HepG2 (cell line): ENCODE measurements at regions not wholly inside any gene's neighbourhood (a gene's known extent, or its start where the extent isn't known, plus 50 kb on each side); places are given as distances from the start of the nearest gene placed in this dataset.

Experiments used
- ATAC-seq: fragments of 200-7000 bp; cut with Tn5 transposase; 3 replicates; pipeline ENCODE4 v1.9.1; 2020; ENCODE audit warnings: mild to moderate bottlenecking, moderate library complexity
- BruUV-seq: library from RNA; stranded (reverse); fragments of 400-500 nt; replicated peaks from 2 replicates; lab custom pipeline; 2021; lab: Mats Ljungman, UMichigan
- CTCF ChIA-PET: fragments of 300-600 bp; formaldehyde crosslinking; extraction: SDS; loops from one replicate; lab custom pipeline; 2021; ENCODE audit warnings: low total read pairs, inconsistent platforms, low intra/inter-chr PET ratio; lab: Yijun Ruan, JAX
- POLR2A ChIA-PET: fragments of 350-600 bp; sonication (Branson Sonifier 250); formaldehyde crosslinking; loops from one replicate; lab custom pipeline; 2020; ENCODE audit warnings: antibody characterized with exemption, inconsistent platforms; lab: Yijun Ruan, JAX
- DNase-seq: peaks from one replicate; pipeline ENCODE4 v3.0.0-alpha.2; 2015; ENCODE audit warnings: low spot score
- FAIRE-seq: peaks from 3 replicates; lab custom pipeline; 2011; peaks lifted over from hg19 to GRCh38; lab: Jason Lieb, UNC
- H2AFZ ChIP-seq: one replicate; pipeline ENCODE4 v1.6.1; 2011; ENCODE audit warnings: low read length, inconsistent platforms
- H3K27ac ChIP-seq: fragments of 300-600 bp; 3 replicates; pipeline ENCODE4 v1.8.0; 2011; ENCODE audit warnings: mixed run types, mild to moderate bottlenecking, mixed read lengths, low read length, inconsistent platforms; ENCODE audit not compliant: insufficient read depth; ENCODE audit errors: extremely low read length
- H3K27me3 ChIP-seq, 2 experiments: fragments of 200-600 bp in 1 of 2; 2 replicates in 1 of 2; 3 replicates in 1 of 2; pipeline versions ENCODE4 v1.6.0 to v1.8.0; 2011; ENCODE audit warnings: low read length in 2 of 2, mild to moderate bottlenecking in 2 of 2, moderate library complexity in 2 of 2, inconsistent platforms in 1 of 2; ENCODE audit not compliant: insufficient read depth in 2 of 2, control insufficient read depth in 1 of 2
- H3K36me3 ChIP-seq, 2 experiments: fragments of 200-600 bp in 1 of 2; replicated peaks in 1 of 2; 2 replicates in 1 of 2; 3 replicates in 1 of 2; pipeline versions ENCODE4 v1.5.1 to v1.8.0; 2011; ENCODE audit warnings: low read length in 2 of 2, inconsistent platforms in 1 of 2; ENCODE audit not compliant: insufficient read depth in 2 of 2, control insufficient read depth in 1 of 2
- H3K4me1 ChIP-seq: 2 replicates; pipeline ENCODE4 v1.5.1; 2012; ENCODE audit warnings: low read length, inconsistent platforms; ENCODE audit not compliant: insufficient read depth
- H3K4me2 ChIP-seq: 2 replicates; pipeline ENCODE4 v1.6.0; 2011; ENCODE audit warnings: low read depth, low read length, inconsistent platforms
- H3K4me3 ChIP-seq, 3 experiments: fragments of 200-600 bp in 1 of 3; sonication (generic), shearing (Covaris generic) in 1 of 3; replicated peaks in 1 of 3; 2 replicates each; pipeline ENCODE4 v1.5.1; 2011 to 2016; ENCODE audit warnings: low read length in 3 of 3, inconsistent platforms in 2 of 3, low read depth in 2 of 3, mild to moderate bottlenecking in 2 of 3, control low read depth in 1 of 3, mixed read lengths in 1 of 3; ENCODE audit not compliant: insufficient read depth in 1 of 3
- H3K79me2 ChIP-seq: one replicate; pipeline ENCODE4 v1.6.1; 2011; ENCODE audit warnings: low read length, inconsistent platforms; ENCODE audit not compliant: insufficient read depth
- H3K9ac ChIP-seq: 2 replicates; pipeline ENCODE4 v1.6.0; 2011; ENCODE audit warnings: mild to moderate bottlenecking, low read depth, low read length, inconsistent platforms; ENCODE audit not compliant: insufficient read depth
- H3K9me3 ChIP-seq: 2 replicates; pipeline ENCODE4 v1.5.1; 2012; ENCODE audit warnings: mild to moderate bottlenecking, low read length
- H4K20me1 ChIP-seq: 2 replicates; pipeline ENCODE4 v1.6.0; 2011; ENCODE audit warnings: inconsistent platforms, mild to moderate bottlenecking, low read length, moderate library complexity; ENCODE audit not compliant: insufficient read depth
- CBX2 ChIP-seq, 2 experiments: fragments of 200-600 bp in 1 of 2; sonication (generic); formaldehyde crosslinking in 1 of 2; IDR thresholded peaks; 2 replicates each; pipeline versions ENCODE4 v1.7.0 to v1.8.1; 2018 to 2022; ENCODE audit warnings: low read depth in 2 of 2, low read length in 1 of 2, mild to moderate bottlenecking in 1 of 2, missing genetic modification reagents in 1 of 2
- KDM4B ChIP-seq: sonication (generic); formaldehyde crosslinking; IDR thresholded peaks from 2 replicates; pipeline ENCODE4 v1.4.0; 2020; ENCODE audit warnings: missing genetic modification reagents
- ZBTB42 ChIP-seq: sonication (generic); formaldehyde crosslinking; IDR thresholded peaks from 2 replicates; pipeline ENCODE4 v1.5.0; 2020; ENCODE audit warnings: mild to moderate bottlenecking, missing genetic modification reagents
- ZNF333 ChIP-seq: sonication (generic); formaldehyde crosslinking; IDR thresholded peaks from 2 replicates; pipeline ENCODE4 v1.4.0; 2020; ENCODE audit warnings: mild to moderate bottlenecking, missing genetic modification reagents, borderline replicate concordance
- ZNF414 ChIP-seq: sonication (generic); formaldehyde crosslinking; IDR thresholded peaks from 2 replicates; pipeline ENCODE4 v1.5.0; 2020; ENCODE audit warnings: missing genetic modification reagents
- WGBS: methylation state at CpG from one replicate; pipeline ENCODE4 v1.1.6; 2017; ENCODE audit warnings: low lambda C conversion rate; 5-methylcytosine and 5-hydroxymethylcytosine counted together
- in situ Hi-C: cut with HindIII; loops from 2 replicates; pipeline ENCODE4 v1.10.0; 2017; ENCODE audit warnings: low pct_unique_long_range_greater_than_20kb; ENCODE audit not compliant: extremely low pct_ligation_motif_present
- intact Hi-C: fragments of 100-400 bp; cut with micrococcal nuclease; formaldehyde crosslinking; loops from one replicate; pipeline ENCODE4 v1.10.0; 2022; ENCODE audit not compliant: unreplicated experiment
- TF ChIP-seq, protein P1 (sequence below): sonication (generic); formaldehyde crosslinking; IDR thresholded peaks from 2 replicates; pipeline ENCODE4 v1.8.1; 2023; ENCODE audit warnings: missing genetic modification reagents, inconsistent platforms, borderline replicate concordance
- TF ChIP-seq, protein P2 (sequence below): sonication (generic); formaldehyde crosslinking; IDR thresholded peaks from 2 replicates; pipeline ENCODE4 v1.4.0; 2020; ENCODE audit warnings: missing genetic modification reagents, low read depth, mild to moderate bottlenecking, borderline replicate concordance

GRCh38 chr2:84309281-84309680 is 149.8 kb downstream of the SUCLG1 start:
- in situ Hi-C loops (no loop called here), intact Hi-C loops (no loop called here)
- ChIA-PET CTCF (no interaction called here), POLR2A (no interaction called here)
- BruUV-seq, result no TSS peak
- FAIRE-seq (no peak), DNase-seq (no peak), ATAC-seq (no peak)
- H3K4me1 ChIP-seq, result no peaks in the 10 kb centered on the region
- H3K9me3 ChIP-seq, result peaks cover 18% of the 10 kb centered on the region
- H3K27me3 ChIP-seq, result no peaks in the 10 kb centered on the region
- 61% methylated on average over 3 of the region's 3 CpGs for WGBS
- TF ChIP-seq ZBTB42 (CRISPR knock-in tag) (no peak), ZNF333 (CRISPR knock-in tag) (no peak), CBX2 (IDR thresholded peaks at IDR 0.05; ENCODE audit: low read depth, low read length) (no peak), CBX2 (CRISPR knock-in tag; IDR thresholded peaks at IDR 0.05; ENCODE audit: low read depth) (no peak), KDM4B (CRISPR knock-in tag) (no peak), ZNF414 (CRISPR knock-in tag) (no peak)
- TF ChIP-seq, protein P1, sequence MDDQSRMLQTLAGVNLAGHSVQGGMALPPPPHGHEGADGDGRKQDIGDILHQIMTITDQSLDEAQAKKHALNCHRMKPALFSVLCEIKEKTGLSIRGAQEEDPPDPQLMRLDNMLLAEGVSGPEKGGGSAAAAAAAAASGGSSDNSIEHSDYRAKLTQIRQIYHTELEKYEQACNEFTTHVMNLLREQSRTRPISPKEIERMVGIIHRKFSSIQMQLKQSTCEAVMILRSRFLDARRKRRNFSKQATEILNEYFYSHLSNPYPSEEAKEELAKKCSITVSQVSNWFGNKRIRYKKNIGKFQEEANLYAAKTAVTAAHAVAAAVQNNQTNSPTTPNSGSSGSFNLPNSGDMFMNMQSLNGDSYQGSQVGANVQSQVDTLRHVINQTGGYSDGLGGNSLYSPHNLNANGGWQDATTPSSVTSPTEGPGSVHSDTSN (CRISPR knock-in tag), result no peak
- TF ChIP-seq, protein P2, sequence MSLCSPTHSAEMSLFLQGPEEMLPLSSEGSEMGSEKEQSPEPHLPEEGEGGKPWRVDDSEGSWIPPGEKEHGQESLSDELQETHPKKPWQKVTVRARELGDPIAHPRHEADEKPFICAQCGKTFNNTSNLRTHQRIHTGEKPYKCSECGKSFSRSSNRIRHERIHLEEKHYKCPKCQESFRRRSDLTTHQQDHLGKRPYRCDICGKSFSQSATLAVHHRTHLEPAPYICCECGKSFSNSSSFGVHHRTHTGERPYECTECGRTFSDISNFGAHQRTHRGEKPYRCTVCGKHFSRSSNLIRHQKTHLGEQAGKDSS (CRISPR knock-in tag), result no peak
- H3K36me3 ChIP-seq, result no peaks in the 10 kb centered on the region
- no peaks in the 10 kb centered on the region for H3K79me2 ChIP-seq
- H4K20me1 ChIP-seq, result no peaks in the 10 kb centered on the region
- H3K27ac ChIP-seq, result no peak overlapping the region
- no peak overlapping the region for H2AFZ ChIP-seq
- no peak overlapping the region for H3K9ac ChIP-seq
- H3K4me3 ChIP-seq, result no peak overlapping the region
- no peak overlapping the region for H3K4me2 ChIP-seq
